GM12872 (cell line): ENCODE measurements at regions not wholly inside any gene's neighbourhood (a gene's known extent, or its start where the extent isn't known, plus 50 kb on each side); places are given as distances from the start of the nearest gene placed in this dataset.

Experiments
- TF ChIP-seq, protein P1 (sequence below): IDR thresholded peaks from 3 replicates; pipeline ENCODE4 v1.5.1; 2011; ENCODE audit warnings: low read depth, mild to moderate bottlenecking, low read length, moderate library complexity; ENCODE audit not compliant: insufficient read depth

DNA sequence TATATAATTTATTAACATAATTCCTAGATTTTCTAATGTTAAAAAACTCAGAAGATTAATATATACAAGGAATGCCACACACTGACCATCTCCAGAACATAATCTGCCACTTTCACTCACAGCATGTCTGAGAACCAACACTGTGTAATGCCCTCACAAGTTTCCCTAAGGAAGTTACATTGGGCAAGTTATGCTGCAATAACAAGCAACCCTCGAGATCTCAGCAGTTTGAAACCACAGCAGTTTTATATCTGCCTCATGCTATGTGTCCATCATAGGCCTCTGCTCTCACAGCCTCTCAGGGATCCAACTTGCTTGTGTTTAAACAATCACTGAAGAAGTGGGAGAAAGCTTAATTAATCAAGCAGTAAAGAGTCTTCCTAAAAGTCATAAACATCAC is 250.0 kb upstream of the SLC7A11 start:
- TF ChIP-seq, protein P1, sequence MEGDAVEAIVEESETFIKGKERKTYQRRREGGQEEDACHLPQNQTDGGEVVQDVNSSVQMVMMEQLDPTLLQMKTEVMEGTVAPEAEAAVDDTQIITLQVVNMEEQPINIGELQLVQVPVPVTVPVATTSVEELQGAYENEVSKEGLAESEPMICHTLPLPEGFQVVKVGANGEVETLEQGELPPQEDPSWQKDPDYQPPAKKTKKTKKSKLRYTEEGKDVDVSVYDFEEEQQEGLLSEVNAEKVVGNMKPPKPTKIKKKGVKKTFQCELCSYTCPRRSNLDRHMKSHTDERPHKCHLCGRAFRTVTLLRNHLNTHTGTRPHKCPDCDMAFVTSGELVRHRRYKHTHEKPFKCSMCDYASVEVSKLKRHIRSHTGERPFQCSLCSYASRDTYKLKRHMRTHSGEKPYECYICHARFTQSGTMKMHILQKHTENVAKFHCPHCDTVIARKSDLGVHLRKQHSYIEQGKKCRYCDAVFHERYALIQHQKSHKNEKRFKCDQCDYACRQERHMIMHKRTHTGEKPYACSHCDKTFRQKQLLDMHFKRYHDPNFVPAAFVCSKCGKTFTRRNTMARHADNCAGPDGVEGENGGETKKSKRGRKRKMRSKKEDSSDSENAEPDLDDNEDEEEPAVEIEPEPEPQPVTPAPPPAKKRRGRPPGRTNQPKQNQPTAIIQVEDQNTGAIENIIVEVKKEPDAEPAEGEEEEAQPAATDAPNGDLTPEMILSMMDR: no peak

DNA sequence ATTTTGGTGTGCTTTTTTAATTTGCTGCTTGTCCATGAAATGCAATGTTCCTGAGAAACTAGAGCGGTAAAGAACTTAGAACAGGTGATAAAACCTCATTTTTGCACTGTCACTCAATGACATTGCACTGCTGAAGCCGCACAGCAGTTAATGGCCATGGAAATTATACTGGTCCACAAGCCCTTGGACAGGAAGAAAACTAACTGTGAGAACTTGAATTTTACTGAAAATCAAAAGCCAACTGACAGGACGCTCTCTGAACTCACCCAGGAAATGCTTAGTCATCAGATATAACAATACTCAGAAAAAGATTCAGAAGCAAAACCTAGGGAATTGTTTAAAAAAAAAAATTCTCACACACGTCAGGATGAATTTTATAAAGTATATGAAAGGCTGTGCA is 246.4 kb upstream of the SLC7A11 start:
- TF ChIP-seq, protein P1: no peak

DNA sequence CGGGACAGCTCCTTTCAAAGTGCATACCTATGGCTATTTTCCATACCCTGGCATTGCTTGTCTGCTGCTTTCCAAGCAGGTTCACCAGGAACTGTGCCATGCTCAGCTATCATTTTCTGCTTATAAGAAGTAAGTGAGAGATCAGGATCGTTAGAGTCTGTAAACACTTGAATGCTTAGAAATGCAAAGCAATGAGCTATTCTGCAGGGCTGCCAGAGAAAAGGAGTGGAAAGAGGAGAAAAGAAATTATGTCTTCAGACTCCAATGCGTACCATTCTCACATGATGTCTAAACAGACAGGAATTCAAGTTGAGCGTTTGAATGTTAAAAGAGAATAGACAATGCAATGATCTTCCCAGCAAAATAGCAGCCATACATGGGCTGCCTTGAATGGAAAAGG is 245.5 kb upstream of the SLC7A11 start:
- TF ChIP-seq, protein P1: no peak

DNA sequence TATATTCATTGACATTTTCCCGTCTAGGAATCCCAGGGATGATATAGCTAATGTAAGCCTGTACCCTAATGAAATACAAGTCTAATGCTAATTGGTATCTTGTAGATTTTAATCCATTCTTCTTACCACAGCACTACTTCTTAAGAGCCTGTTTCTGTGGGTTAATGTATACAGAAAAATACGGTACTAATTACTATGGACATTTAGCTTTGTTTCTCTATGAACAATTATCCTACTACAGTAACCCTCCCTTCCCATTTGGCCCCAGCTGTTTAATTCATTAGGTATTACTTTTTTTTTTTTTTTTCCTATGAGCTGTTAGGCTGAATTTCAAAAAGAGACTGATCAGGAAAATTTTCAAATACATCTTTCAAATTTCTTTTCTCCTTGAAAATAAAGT is 245.1 kb upstream of the SLC7A11 start:
- TF ChIP-seq, protein P1: no peak

DNA sequence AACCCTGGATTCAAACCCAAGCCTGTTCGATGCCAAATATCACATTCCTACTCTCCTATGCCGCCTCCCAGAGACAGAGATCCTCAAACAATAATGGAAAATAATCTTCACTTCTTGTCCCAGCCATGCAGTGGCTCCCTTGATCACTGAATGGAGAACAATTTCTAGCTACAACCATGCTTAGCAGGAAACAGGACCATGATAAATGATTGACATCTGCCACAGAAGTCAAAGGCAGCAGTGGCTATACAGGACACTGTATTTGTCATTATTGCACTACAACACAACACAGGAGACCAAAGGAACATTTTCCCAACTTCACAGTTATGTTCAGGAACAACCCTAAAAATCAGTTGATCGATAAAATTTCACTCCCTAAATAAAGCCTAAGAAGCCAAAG is 243.3 kb upstream of the SLC7A11 start:
- TF ChIP-seq, protein P1: no peak

DNA sequence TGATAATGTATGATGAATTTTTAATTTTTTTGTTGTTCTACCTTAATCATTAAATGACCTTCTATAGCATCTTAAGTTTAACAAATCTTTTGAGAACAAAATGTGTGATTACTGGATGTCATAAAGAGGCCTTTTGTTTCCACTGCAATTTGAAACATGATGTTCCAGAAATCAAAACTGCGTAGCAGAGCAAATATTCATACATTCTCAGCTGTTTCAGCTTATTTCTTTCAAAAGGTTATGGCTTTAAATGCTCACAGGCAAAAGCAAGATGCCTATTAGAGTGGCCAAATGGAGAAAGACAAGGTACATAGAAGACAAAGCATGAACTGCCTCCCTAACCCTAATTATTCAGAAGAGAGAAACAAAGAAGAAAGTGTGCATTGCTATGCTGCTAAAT is 233.0 kb upstream of the SLC7A11 start:
- TF ChIP-seq, protein P1: no peak

DNA sequence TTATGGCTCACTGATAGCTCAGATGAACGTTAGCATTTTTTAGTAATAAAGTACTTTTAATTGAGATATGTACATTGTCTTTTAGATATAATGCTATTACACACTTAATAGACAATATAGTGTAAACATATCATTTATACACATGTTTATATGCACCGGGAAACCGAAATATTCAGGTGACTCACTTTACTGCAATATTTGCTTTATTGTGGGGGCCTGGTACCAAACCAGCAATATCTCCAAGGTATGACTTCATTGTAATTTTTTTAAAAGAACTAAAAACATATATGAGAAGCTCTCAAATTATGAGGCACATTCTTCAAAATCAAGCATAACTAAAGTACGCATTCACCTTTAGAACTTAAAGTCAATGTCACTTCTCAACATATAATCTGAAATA is 231.2 kb upstream of the SLC7A11 start:
- TF ChIP-seq, protein P1: no peak
